HG02571 (cell line): ENCODE measurements at regions not wholly inside any gene's neighbourhood (a gene's known extent, or its start where the extent isn't known, plus 50 kb on each side); places are given as distances from the start of the nearest gene placed in this dataset.
A peak's percentile ranks its signal among the peaks of the same experiment; 100 is the strongest.

Experiments used
- ATAC-seq: cut with Tn5 transposase; IDR thresholded peaks from one replicate; pipeline ENCODE4 v1.9.1; 2021; ENCODE audit warnings: mild to moderate bottlenecking, moderate library complexity; ENCODE audit not compliant: unreplicated experiment

DNA sequence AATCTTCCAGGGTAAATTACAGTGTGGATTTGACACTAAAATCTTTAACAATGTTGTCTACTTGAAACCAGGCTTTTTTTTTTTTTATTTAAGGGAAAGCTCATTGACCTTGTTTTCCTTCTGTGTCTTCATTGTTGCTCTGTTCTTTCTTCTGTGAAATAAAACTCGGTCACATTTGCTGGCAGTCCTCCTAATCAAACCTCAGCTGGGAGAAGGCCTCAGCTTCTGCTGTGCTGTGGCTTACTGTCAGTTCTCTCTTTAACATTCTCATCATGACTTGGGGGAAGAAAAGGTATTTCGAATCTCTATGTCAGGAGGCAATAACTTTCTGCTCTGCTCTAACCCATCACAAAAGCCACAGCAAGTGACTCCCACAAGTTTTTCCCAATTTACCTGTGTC lies 268.9 kb downstream of the ZNF608 start:
- ATAC-seq, result no peak

DNA sequence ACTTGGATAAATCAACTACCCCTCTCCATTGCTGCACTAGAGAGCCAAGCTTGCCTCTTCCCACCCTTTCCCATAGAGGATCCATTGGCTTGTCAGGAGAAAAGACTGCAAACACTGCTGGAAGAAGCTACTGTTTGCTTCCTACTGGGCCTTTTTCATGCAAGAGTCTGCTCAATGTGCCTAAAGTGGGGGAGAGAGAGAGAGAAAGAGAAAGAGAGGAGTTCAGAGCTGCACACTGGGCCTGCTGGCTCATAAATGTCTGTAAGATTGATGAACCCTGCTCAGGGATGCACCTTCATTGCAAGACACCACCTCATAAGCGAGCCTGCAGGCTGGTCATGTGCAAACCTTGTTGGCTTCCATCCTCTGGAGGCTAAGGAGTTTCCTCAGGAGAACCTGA lies 269.4 kb downstream of the ZNF608 start:
- no peak for ATAC-seq

DNA sequence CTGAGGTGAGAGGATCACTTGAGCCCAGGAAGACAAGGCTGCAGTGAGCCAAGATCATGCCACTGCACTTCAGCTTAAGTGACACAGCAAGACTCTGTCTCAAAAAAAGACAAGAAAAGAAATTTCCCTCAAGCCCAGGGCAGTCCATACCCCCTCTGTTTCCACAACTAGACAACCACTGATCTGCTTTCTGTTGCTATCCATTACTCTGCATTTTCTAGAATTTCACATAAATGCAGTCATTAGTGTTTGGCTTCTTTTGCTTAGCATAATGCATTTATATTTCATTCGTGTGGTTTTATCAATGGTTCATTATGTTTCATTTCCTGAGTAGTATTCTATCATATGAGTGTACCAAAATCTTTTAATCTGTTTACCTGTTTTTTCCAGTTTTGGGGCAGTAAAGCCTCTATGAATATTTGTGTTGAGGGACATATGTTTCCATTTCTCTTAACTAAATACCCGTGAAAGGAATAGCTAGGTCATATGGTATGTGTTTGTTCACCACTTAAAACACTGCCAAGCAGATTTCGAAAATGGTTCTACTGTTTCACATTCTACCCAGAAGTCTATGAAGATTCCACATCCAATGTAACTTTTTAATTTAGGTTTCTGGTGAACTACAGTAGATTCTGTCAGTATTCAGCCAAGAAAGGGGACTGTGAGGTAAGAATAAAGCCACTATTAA lies 271.8 kb downstream of the ZNF608 start:
- ATAC-seq, result no peak

DNA sequence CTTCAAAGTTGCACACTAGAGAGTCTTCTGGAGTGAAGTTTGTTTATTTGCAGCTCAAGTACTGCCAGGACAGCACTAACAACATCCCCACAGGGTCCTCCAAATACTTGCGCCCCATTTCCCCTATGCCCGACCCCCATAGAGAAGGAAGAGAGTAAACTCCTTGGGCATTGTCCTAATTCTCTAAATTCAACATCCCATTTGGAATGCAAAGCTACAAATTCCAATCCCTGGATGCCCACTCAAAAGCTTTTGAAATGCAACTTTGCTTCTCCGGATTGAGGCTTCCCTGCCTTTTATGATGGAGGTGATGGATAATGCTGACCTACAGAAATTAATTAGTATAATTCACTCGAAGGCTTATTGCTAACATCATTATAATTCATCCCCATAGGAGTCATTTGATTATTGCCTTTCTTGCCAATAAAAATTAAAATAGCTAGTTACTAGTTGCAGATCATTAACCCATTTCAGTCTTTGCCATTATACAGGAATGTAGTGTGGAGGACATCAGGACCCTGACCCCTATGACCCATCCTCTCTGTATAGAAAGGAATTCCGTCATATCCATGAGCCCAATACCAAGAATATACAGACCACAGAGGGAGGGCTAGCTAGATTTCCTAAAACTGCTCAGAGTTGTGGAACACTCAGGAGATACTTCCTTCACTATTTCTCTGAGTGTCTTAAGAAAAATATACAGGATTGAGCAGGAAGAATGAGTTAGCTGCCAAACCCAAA lies 277.6 kb downstream of the ZNF608 start:
- ATAC-seq, result no peak

DNA sequence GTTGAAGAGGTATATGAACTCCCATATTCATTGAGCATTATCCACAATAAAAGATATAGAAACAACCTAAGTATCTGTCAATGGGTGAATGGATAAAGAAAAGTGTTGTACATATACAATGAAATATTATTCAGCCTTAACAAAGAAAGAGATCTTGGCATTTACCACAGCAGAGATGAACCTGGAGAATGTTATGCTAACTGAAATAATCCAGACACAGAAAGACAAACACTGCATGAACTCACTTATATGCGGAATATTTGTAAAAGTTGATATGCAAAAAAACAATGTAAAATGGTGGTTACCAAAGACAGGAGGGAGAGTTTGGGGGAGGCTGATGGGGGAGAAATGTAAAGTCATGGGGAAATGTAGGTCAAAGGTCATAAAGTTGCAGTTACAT lies 278.7 kb downstream of the ZNF608 start:
- no peak for ATAC-seq

DNA sequence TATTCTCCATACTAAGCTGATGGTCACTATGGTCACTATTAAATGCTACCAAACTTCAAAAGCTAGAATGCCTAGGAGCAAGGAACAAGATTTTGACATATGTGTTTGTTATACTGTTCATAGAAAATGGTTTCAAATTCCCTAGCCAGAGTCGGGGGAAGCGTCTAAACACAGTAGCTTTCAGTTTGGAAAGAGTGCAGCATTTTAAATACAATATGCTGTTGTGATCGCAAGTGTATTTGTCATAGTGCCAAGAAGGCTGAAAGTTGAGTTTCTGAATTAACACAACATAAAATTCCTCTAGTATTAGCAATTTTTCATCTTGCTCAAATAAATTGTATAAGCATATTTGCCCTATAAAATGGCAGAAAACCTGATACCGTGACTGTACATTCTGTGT lies 280.4 kb downstream of the ZNF608 start:
- ATAC-seq, result no peak

DNA sequence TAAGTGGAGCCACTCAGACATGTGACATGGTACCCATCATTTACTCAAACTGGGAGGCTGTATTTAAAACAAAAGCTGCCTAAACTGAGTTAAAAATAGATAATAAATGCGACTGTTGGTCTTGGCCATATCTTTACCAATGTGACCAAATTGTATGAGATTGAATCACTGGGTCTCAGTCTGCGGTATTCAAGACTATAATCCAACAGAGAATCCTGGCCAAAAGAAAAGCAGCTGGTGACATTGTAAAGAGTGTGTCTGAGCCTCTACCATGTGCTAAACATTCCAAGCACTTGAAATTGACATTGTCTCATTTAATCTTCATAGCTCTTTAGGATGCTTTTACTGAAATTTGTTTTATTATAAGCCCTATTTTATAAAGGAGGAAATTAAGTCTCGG lies 282.6 kb downstream of the ZNF608 start:
- no peak for ATAC-seq

DNA sequence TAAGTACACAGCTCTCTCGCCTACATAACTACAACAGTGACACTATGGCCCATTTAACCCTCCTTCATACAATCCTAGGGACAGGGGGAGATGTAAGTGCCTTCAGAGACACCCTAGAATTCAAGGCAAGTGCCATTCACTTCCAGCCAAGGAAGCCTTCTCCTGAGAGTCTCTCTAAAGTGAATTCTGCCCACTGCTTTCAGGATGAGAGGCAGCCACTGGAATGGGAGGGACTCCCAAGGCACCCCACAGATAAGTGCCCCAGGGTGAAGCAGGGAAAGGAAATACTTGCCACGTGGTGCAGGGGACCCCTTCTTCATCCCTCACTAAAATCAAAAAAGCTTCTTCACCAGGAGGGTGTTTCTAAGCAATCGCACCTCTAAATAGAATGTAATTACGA lies 283.7 kb downstream of the ZNF608 start:
- ATAC-seq, result no peak

DNA sequence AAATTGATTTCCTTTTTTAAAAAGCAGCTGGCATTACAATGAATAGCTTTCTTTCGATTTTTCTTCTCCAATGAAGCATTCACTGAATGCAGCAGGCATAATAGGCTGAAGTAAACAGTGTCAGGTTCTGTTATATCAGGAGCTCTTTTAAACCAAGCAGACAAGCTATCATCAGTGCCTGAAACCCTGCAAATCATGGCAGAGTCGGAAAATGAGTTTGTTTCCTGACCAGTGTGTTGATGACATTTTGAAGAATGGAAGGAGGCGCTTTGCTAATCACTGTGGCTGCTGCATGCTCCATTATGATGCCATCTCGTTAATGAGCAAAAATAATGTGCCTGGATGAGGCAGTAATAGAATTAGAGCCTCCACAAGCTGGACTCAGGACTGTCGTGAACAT lies 284.5 kb downstream of the ZNF608 start:
- no peak for ATAC-seq

DNA sequence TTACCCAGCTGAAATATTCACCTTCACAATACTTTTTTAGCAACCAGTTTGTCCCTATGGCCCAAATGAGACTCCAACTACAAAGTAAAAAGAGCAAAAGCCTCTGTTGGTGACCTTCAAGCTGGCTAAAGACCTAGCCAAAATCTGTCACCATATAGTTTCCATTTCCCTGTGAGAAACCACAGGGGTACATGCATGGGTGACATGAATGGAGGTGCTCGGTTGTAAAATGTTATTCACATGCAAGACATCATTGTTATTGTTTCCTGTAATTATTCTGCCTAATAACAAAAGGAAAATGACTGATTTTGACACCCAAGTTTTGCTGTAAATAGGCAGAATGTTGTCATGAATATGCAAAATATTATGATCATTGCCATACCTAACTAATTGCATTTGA lies 285.3 kb downstream of the ZNF608 start:
- ATAC-seq, result no peak

DNA sequence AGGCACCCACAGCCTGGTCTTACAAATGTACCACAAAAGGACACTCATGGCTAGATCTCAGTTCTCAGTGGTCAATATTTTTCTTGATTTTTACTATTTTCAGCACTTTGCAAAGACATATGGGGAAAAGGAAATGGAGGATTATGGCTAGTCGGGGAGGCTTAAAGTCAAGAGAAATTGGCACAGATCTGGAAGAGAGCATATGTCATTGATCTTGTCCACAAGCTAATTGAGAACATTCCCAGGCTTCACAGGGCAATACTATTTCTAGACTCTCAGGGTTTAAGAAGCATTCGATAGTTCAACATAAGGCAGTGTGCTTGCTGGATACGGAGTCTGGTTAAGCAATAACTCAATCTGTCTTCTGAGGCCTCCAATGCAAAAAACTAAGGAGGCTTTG lies 285.8 kb downstream of the ZNF608 start:
- ATAC-seq, result no peak

DNA sequence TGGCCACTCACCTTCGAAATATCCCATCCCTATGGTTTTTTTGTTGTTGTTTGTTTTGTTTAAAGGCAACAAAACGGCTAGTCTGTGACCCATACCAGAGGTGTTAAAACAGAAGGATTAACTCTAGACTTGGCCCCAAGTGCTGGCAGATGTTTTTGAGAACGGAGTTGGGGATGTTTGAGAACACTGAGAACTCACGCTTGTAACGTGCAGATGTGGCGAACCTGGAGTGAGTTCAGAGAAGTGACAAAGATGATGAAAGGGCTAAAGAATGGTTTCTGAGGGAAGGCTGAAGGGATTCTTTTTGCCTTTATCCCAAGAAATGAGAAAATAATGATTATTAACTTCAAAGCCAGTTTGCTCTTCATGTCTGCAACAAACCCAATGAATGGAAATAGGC lies 286.5 kb downstream of the ZNF608 start:
- no peak for ATAC-seq

DNA sequence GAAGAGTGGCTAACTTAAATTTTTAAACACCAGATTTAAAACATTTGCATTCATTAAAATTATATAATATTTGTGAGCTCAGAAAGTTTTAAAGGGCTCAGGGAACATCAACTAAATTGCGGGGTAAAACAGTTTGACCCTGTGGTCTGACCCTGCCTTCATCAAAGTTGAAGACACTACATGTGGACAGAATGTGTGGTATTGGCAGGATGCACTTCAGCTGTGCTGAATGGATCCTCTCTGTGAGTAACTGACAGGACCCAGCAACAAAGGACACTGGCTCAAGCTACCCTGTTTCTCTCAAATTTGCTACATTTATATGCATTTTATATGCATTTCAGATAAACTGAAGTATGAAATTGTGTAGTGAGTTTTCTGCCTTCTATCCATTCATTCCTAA lies 288.5 kb downstream of the ZNF608 start:
- no peak for ATAC-seq

DNA sequence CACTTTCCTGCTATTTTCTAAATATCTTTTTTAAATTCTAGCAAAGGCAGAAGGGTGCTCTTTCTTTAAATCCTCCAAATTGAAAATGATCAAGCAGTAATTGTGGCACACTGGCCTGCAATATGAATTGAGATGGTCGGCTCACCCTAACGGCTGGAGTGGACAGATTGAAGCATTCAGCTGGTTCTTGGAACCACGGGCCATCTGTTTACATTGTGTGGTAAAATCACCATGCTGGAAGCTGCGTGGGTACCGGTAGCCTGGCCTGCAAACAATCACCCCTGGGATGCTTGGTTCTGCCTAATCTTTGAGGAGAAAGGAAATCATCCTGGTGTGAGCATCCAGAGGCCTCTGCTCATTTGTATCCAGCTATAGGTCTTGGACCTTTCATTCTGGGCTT lies 289.3 kb downstream of the ZNF608 start:
- ATAC-seq, result no peak

DNA sequence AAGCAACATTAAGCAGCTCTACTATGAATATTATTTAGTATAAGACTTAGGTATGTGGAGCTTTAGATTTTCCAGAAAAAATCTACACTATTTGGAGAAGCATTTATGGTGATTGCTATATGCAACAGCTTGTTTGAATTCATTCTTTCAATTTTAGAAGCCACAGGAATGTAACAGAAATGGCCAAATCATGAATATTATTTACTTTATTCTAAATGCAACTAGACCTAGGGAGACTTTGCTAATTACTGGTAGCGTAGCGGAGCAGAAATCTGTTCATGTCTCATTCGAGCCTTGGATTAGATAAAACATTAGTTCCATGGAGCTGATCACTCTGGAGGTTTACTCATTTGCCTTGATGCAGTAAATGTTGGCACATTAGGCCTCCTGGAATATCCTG lies 290.2 kb downstream of the ZNF608 start:
- no peak for ATAC-seq

DNA sequence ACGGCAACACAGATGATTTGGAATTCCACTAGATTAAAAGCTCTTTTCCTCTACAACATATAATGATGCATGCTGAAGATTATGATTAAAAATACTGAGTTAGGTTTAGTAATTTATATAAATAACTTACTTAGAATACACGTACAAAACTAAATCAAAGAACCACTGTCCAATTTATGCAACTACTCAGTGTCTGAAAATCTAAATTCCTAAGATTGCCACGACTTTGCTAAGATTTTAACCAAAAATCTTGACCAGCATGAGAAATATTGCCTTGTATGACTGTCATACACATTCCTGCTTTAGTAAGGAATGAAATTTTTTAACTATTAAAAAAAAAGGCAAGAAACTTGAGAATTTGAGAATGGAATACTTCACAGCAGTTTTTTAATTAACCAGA lies 292.4 kb downstream of the ZNF608 start:
- no peak for ATAC-seq

DNA sequence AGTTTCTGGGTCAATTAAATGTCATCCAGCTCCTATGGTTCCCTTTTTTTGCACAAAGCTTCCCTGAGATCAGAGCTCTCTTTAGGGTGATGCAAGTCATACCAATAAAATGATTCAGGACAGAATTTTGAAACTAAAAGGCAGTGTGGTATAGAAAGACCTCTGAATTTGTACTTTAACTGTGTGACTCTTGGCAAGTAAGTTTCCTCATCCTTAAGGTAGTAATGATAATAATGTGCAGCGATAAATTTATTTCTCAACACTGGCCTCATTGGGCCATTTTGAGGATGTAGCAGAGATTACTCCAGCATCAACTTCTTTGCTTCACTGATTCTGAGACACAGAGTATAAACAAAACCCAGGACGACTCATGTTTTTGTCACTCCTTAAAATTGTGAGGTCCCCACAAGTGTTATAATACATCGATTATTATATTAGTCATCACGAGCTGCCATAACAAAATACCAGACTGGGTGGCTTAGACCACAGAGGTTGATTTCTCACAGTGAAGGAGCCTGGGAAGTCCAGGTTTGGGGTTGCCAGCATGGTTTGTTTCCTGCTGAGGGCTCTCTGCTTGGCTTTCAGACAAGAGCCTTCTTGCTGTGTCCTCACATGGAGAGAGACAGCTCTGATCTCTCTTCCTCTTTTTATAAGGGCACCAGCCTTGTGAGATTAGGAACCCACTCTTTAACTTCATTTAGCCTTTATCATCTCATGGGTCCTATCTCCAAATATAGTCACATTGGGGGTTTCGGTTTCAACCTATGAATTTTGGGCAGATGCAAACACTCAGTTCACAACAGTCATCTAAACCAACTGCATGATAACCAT lies 293.0 kb downstream of the ZNF608 start:
- ATAC-seq, result peak; percentile 98

DNA sequence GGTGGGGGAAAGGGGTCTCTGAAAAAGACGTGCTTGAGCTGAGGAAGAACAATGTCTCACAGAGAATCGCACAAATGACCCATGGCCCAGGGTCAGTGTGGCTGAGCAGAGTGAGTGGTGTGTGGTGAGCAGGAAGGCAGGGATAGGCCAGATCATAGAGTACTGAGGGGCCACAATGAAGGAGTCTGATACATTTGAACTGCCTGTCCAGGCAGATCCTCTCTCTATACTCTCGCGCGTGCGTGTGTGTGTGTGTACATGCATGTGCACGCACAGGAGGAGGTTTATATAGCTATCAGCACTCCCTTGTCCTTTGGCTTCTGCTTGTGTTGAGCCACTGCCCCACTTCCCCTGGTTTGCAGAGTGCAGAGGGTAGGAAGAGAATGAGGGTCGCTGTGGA lies 294.0 kb downstream of the ZNF608 start:
- ATAC-seq, result no peak

DNA sequence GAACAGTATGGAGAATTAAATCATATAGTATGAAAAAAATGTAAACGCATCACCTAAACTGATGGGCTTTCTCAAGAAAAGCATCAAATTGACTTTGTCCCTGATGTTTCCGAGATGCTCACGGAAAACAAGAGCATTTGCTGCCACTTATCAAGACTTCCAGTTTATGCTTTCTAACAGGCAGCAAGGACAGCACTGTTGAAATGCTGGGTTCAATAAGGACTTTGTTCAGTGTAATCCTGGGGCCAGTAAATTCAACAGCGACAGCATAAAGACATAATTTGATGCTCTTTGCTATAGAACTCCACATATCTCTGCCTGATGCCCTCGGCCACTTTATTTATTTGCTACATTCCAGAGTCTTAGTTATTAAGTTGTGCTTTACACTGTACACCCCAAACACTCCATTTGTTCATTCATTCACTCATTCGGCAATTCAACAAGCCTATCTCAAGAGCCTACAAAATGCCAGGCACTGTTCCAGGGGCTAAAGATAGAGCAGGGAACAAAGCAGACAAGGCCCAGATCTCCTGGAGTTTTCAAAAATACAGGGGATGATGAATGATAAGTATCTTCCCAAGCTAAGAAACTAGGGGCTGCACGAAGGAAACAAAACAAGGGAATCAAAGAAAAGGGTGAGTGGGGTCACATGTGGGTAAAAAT lies 294.6 kb downstream of the ZNF608 start:
- no peak for ATAC-seq

DNA sequence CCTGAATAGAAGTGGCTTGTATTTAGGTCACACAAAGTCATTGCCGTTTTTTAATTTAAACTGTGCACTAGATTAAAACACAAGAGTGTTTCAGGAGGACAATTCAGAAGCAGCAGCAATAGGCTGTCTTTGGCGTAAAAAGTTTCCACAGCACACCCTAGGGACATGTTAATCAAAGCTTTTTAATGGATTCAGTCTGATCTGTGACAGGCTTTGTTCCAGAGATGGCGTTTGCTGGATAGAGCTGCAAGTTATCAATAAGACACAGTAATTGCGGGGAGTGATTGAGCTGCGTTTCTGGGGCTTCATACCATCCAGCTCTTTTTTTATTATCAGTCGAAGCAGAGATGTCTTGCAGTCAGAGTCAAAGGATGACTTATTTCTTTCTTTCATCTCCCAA lies 300.3 kb downstream of the ZNF608 start:
- no peak for ATAC-seq

DNA sequence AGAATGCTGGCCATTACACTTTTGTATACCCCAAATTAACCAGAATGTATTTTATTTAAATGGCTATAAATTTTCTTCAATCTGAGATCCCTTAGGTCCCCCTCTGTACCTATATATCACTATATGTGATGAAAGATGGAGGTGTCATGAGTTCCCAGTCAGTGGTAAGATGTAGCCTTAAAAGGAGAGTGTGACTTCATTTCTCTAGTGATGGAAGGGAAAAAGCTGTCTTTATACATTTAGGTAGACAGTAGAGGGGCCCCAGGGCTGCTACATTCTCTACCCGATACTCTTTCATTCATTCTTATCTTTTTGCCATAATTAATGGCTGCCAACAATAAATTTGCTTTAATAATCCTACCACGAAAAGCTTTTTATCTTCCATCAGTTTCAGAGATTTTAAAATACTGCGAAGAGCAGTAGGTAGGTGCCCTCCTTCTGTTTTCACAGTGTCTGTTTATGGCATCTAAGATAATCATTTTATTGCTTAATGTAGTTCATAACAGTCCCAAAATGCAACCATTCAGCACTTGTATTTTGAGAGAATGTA lies 301.3 kb downstream of the ZNF608 start:
- ATAC-seq, result no peak
